ENCODE measurements at regions not wholly inside any gene's neighbourhood (a gene's known extent, or its start where the extent isn't known, plus 50 kb on each side); places are given as distances from the start of the nearest gene placed in this dataset.
"Not testable (repeated sequence)": the region's sequence is repeated elsewhere in the genome, so short reads cannot be mapped to it uniquely, and the experiment has no call there.

DNA sequence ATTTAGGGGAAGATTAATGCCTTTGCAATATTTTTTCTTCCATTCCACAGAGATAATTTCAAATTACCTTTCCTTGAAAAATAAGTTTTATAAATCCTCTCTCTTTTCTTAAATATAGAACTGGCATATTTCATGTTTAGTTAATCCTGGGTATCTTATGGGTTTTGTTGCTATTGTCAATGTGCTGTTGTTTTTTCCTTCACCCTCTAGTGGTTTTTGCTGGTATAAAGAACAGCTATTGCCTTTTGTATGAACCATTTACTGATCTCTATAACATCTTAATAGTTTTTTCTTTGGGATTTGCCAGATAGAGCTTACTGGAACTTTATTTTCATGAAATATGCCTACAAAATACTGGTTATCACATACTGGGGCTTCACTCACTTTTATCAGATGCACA lies 359.6 kb upstream of the DPPA4 start:
- no peak for DNase-seq (ENCODE audit: low read depth, low spot score)
- Histone ChIP-seq H3K4me1 (ENCODE audit: insufficient read depth, insufficient read length) (no peaks in the 10 kb centered on the region), H3K36me3 (ENCODE audit: insufficient read depth, insufficient read length, low read length) (no peaks in the 10 kb centered on the region), H3K9ac (ENCODE audit: insufficient read length, low read depth) (no peak overlapping the region), H3K9me3 (ENCODE audit: insufficient read depth, low read length) (peaks cover 18% of the 10 kb centered on the region; the same call in 1 of the 2 replicates), H3K4me3 (ENCODE audit: insufficient read length, low read depth) (no peak overlapping the region), H3K27me3 (ENCODE audit: insufficient read depth, insufficient read length) (no peaks in the 10 kb centered on the region)
- no peak for TF ChIP-seq YY1 (IDR thresholded peaks at IDR 0.05; ENCODE audit: insufficient read depth, insufficient read length)
- TF ChIP-seq SUZ12 (IDR thresholded peaks at IDR 0.05; ENCODE audit: extremely low read depth, insufficient read depth, insufficient read length): no peak
- TF ChIP-seq ZNF274 (IDR thresholded peaks at IDR 0.05; ENCODE audit: low read depth, low read length): no peak

DNA sequence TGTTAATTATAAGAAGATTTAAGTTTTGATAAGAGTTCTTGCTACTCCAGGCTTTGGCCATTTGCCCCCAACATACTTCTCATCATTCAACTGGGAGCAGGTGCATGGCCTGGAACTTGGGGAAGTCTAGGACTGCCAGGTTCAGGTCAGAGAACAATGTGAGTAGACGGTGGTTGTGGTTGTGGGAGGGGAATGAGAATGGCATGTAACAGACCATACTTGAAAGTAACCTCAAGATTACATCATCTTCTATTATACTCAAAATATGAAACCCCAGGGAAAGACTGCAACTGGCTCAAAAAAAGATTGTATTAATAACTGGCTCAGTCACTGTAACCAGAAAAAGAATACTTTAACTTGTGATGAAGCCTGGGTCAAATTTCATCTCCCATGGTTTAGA lies 364.9 kb upstream of the DPPA4 start:
- H3K4me1 ChIP-seq (ENCODE audit: insufficient read depth, insufficient read length): no peaks in the 10 kb centered on the region
- H3K27me3 ChIP-seq (ENCODE audit: insufficient read depth, insufficient read length): no peaks in the 10 kb centered on the region
- H3K9me3 ChIP-seq (ENCODE audit: insufficient read depth, low read length): no peaks in the 10 kb centered on the region
- no peak overlapping the region for H3K4me3 ChIP-seq (ENCODE audit: insufficient read length, low read depth)
- no peak for DNase-seq (ENCODE audit: low read depth, low spot score)
- no peaks in the 10 kb centered on the region for H3K36me3 ChIP-seq (ENCODE audit: insufficient read depth, insufficient read length, low read length)
- TF ChIP-seq SUZ12 (IDR thresholded peaks at IDR 0.05; ENCODE audit: extremely low read depth, insufficient read depth, insufficient read length) (no peak), ZNF274 (IDR thresholded peaks at IDR 0.05; ENCODE audit: low read depth, low read length) (no peak), YY1 (IDR thresholded peaks at IDR 0.05; ENCODE audit: insufficient read depth, insufficient read length) (no peak)
- no peak overlapping the region for H3K9ac ChIP-seq (ENCODE audit: insufficient read length, low read depth)

DNA sequence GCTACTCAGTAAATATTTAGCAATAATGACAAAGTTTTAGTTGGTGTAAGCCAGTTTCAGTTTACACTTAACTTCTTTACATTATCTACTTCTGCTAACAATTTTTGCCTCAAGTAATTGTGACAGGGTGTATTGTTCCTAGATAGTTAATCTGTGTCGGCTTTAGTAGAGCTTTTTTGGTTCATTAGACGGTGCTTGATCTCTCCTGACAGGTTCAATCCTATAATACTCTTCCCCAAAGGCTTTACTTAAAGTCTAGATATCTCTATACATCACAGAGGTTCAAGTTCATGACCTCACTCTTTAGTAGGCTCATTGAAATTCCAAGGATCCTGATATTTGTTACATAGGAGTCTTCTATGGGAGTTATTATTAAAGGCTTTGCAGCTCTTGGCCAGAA lies 365.6 kb upstream of the DPPA4 start:
- Histone ChIP-seq H3K4me1 (ENCODE audit: insufficient read depth, insufficient read length) (no peaks in the 10 kb centered on the region), H3K9ac (ENCODE audit: insufficient read length, low read depth) (no peak overlapping the region), H3K27me3 (ENCODE audit: insufficient read depth, insufficient read length) (no peaks in the 10 kb centered on the region), H3K36me3 (ENCODE audit: insufficient read depth, insufficient read length, low read length) (no peaks in the 10 kb centered on the region), H3K4me3 (ENCODE audit: insufficient read length, low read depth) (no peak overlapping the region), H3K9me3 (ENCODE audit: insufficient read depth, low read length) (no peaks in the 10 kb centered on the region)
- TF ChIP-seq ZNF274 (IDR thresholded peaks at IDR 0.05; ENCODE audit: low read depth, low read length) (no peak), SUZ12 (IDR thresholded peaks at IDR 0.05; ENCODE audit: extremely low read depth, insufficient read depth, insufficient read length) (no peak), YY1 (IDR thresholded peaks at IDR 0.05; ENCODE audit: insufficient read depth, insufficient read length) (no peak)
- DNase-seq (ENCODE audit: low read depth, low spot score): no peak

DNA sequence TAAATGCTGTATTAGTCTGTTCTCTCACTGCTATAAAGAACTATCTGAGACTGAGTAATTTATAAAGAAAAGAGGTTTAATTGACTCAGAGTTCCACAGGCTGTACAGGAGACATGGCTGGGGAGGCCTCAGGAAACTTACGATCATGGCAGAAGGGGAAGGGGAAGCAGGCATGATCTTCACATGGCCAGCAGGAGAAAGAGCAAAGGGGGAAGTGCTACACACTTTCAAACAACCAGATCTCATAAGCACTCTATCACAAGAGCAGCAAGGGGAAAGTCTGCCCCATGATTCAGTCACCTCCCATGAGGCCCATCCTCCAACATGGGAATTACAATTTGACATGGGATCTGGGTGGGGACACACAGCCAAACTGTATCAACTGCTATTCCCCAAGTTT lies 367.8 kb upstream of the DPPA4 start:
- H3K36me3 ChIP-seq (ENCODE audit: insufficient read depth, insufficient read length, low read length); H3K9me3 ChIP-seq (ENCODE audit: insufficient read depth, low read length); DNase-seq (ENCODE audit: low read depth, low spot score); H3K4me1 ChIP-seq (ENCODE audit: insufficient read depth, insufficient read length); H3K9ac ChIP-seq (ENCODE audit: insufficient read length, low read depth); H3K4me3 ChIP-seq (ENCODE audit: insufficient read length, low read depth); H3K27me3 ChIP-seq (ENCODE audit: insufficient read depth, insufficient read length): not testable (repeated sequence)

DNA sequence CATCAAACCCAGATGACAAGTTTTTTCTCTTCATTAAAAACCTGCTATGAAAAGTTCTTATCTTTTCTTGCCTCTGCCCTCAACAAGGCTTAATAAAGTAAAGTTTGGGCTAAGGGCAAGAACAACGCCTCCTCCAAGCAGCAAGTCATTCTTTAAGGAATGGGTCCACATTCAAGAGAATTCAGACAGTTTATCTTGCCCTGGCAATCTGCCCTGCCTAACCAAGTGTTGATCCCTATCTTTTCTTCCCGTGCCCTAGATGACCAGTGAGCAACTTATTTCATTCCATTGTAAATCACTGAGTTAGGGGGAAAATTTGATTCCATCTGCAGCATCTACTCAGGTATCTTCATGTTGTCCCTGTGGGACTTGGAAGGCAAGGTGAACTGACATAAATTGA lies 370.3 kb upstream of the DPPA4 start:
- no peak for DNase-seq (ENCODE audit: low read depth, low spot score)
- no peaks in the 10 kb centered on the region for H3K9me3 ChIP-seq (ENCODE audit: insufficient read depth, low read length)

DNA sequence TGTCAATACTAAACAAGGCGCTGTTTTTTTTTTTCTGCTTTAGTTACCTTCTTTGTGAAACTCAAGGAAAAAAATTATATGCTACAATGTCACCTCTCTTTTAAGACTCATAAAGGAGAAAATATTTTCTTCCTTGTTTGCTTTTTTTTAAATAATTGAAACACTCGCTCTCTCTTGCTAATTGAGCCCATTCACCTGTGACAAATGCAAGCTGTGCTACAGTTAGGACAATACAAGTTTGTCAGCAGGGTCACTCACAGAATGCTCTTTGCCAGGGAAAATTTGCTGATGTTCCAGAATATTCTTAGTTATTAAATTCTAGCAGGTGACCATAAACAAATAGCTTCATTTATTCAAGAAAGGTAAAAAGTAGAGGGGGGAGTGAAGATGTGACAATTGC lies 375.9 kb upstream of the DPPA4 start:
- Histone ChIP-seq H3K9ac (ENCODE audit: insufficient read length, low read depth) (no peak overlapping the region), H3K36me3 (ENCODE audit: insufficient read depth, insufficient read length, low read length) (no peaks in the 10 kb centered on the region), H3K4me1 (ENCODE audit: insufficient read depth, insufficient read length) (no peaks in the 10 kb centered on the region), H3K4me3 (ENCODE audit: insufficient read length, low read depth) (no peak overlapping the region), H3K27me3 (ENCODE audit: insufficient read depth, insufficient read length) (no peaks in the 10 kb centered on the region), H3K9me3 (ENCODE audit: insufficient read depth, low read length) (no peaks in the 10 kb centered on the region)
- TF ChIP-seq SUZ12 (IDR thresholded peaks at IDR 0.05; ENCODE audit: extremely low read depth, insufficient read depth, insufficient read length) (no peak), ZNF274 (IDR thresholded peaks at IDR 0.05; ENCODE audit: low read depth, low read length) (no peak), YY1 (IDR thresholded peaks at IDR 0.05; ENCODE audit: insufficient read depth, insufficient read length) (no peak)
- no peak for DNase-seq (ENCODE audit: low read depth, low spot score)

More for the DNA sequence above, 370.3 kb upstream of the DPPA4 start:
- Histone ChIP-seq H3K4me1 (ENCODE audit: insufficient read depth, insufficient read length) (no peaks in the 10 kb centered on the region), H3K27me3 (ENCODE audit: insufficient read depth, insufficient read length) (no peaks in the 10 kb centered on the region), H3K36me3 (ENCODE audit: insufficient read depth, insufficient read length, low read length) (no peaks in the 10 kb centered on the region), H3K9ac (ENCODE audit: insufficient read length, low read depth) (no peak overlapping the region), H3K4me3 (ENCODE audit: insufficient read length, low read depth) (no peak overlapping the region)
- TF ChIP-seq YY1 (IDR thresholded peaks at IDR 0.05; ENCODE audit: insufficient read depth, insufficient read length) (no peak), SUZ12 (IDR thresholded peaks at IDR 0.05; ENCODE audit: extremely low read depth, insufficient read depth, insufficient read length) (no peak), ZNF274 (IDR thresholded peaks at IDR 0.05; ENCODE audit: low read depth, low read length) (no peak)

DNA sequence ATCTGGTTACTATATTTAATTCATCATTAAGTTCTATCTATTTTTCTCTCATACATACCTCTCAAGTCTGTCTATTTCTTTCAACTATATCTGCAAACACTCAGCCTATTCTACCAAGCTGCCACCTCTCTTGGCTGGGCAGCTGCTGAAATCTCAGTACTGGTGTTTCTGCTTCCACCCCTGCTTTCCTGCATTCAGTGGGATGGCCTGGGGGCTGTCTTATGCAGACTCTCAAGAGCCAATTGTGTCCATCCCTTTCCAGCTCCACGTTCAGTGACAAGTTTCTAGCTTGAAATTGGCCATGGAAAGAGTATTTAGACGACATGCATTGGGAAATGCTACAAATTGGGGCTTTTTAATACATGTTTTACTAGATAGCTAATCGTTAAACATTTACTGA lies 378.4 kb upstream of the DPPA4 start:
- Histone ChIP-seq H3K27me3 (ENCODE audit: insufficient read depth, insufficient read length) (no peaks in the 10 kb centered on the region), H3K36me3 (ENCODE audit: insufficient read depth, insufficient read length, low read length) (no peaks in the 10 kb centered on the region), H3K4me3 (ENCODE audit: insufficient read length, low read depth) (no peak overlapping the region), H3K4me1 (ENCODE audit: insufficient read depth, insufficient read length) (no peaks in the 10 kb centered on the region), H3K9ac (ENCODE audit: insufficient read length, low read depth) (no peak overlapping the region), H3K9me3 (ENCODE audit: insufficient read depth, low read length) (no peaks in the 10 kb centered on the region)
- no peak for DNase-seq (ENCODE audit: low read depth, low spot score)
- TF ChIP-seq YY1 (IDR thresholded peaks at IDR 0.05; ENCODE audit: insufficient read depth, insufficient read length) (no peak), SUZ12 (IDR thresholded peaks at IDR 0.05; ENCODE audit: extremely low read depth, insufficient read depth, insufficient read length) (no peak), ZNF274 (IDR thresholded peaks at IDR 0.05; ENCODE audit: low read depth, low read length) (no peak)

DNA sequence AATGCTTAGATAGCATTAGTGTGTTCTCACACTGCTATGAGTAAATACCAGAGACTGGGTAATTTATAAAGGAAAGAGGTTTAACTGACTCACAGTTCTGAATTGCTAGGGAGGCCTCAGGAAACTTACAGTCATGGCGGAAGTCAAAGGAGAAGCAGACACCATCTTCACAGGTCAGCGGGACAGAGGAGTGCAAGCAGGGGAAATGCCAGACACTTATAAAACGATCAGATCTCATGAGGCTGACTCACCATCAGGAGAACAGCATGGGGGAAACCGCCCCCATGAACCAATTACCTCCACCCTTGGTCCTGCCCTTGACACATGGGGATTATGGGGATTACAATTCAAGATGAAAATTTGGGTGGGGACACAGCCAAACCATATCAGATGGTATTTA lies 381.5 kb upstream of the DPPA4 start:
- Histone ChIP-seq H3K36me3 (ENCODE audit: insufficient read depth, insufficient read length, low read length) (no peaks in the 10 kb centered on the region), H3K9ac (ENCODE audit: insufficient read length, low read depth) (no peak overlapping the region), H3K4me1 (ENCODE audit: insufficient read depth, insufficient read length) (no peaks in the 10 kb centered on the region), H3K4me3 (ENCODE audit: insufficient read length, low read depth) (no peak overlapping the region), H3K9me3 (ENCODE audit: insufficient read depth, low read length) (no peaks in the 10 kb centered on the region), H3K27me3 (ENCODE audit: insufficient read depth, insufficient read length) (no peaks in the 10 kb centered on the region)
- TF ChIP-seq YY1 (IDR thresholded peaks at IDR 0.05; ENCODE audit: insufficient read depth, insufficient read length): no peak
- no peak for TF ChIP-seq SUZ12 (IDR thresholded peaks at IDR 0.05; ENCODE audit: extremely low read depth, insufficient read depth, insufficient read length)
- no peak for TF ChIP-seq ZNF274 (IDR thresholded peaks at IDR 0.05; ENCODE audit: low read depth, low read length)
- DNase-seq (ENCODE audit: low read depth, low spot score): no peak

All from NT2/D1 (cell line).